Right atrium auricular region (tissue), 2 donors: ENCODE measurements at regions not wholly inside any gene's neighbourhood (a gene's known extent, or its start where the extent isn't known, plus 50 kb on each side); places are given as distances from the start of the nearest gene placed in this dataset.

ENCODE experiments used
- DNase-seq: peaks from one replicate; pipeline ENCODE4 v3.0.0-alpha.2; 2019; ENCODE audit warnings: low spot score
- H3K27ac ChIP-seq, 2 donors: fragments of 200-600 bp; sonication (generic); 1 replicate in 1 of 2; 2 replicates in 1 of 2; pipeline ENCODE4 v1.5.1; 2016 to 2019
- H3K27me3 ChIP-seq, 2 donors: fragments of 200-600 bp; sonication (generic); one replicate each; pipeline versions ENCODE4 v1.5.1 to v1.6.0; 2017 to 2019
- H3K36me3 ChIP-seq: fragments of 200-600 bp; sonication (generic); one replicate; pipeline ENCODE4 v1.5.1; 2016
- H3K4me1 ChIP-seq, 2 donors: fragments of 200-600 bp; sonication (generic); one replicate each; pipeline versions ENCODE4 v1.5.1 to v1.6.0; 2017 to 2019
- H3K4me3 ChIP-seq, 2 donors: fragments of 200-600 bp; sonication (generic); 1 replicate in 1 of 2; 2 replicates in 1 of 2; pipeline ENCODE4 v1.5.1; 2017 to 2019; ENCODE audit warnings: mild to moderate bottlenecking in 1 of 2, moderate library complexity in 1 of 2
- H3K9me3 ChIP-seq, 2 donors: fragments of 200-600 bp; sonication (generic); one replicate each; pipeline ENCODE4 v1.5.1; 2019
- TF ChIP-seq, protein P1 (sequence below), 2 donors: fragments of 200-600 bp; sonication (generic); IDR thresholded peaks; one replicate each; pipeline ENCODE4 v1.5.1; 2019; ENCODE audit warnings: antibody characterized with exemption in 2 of 2

- TF ChIP-seq, protein P1, sequence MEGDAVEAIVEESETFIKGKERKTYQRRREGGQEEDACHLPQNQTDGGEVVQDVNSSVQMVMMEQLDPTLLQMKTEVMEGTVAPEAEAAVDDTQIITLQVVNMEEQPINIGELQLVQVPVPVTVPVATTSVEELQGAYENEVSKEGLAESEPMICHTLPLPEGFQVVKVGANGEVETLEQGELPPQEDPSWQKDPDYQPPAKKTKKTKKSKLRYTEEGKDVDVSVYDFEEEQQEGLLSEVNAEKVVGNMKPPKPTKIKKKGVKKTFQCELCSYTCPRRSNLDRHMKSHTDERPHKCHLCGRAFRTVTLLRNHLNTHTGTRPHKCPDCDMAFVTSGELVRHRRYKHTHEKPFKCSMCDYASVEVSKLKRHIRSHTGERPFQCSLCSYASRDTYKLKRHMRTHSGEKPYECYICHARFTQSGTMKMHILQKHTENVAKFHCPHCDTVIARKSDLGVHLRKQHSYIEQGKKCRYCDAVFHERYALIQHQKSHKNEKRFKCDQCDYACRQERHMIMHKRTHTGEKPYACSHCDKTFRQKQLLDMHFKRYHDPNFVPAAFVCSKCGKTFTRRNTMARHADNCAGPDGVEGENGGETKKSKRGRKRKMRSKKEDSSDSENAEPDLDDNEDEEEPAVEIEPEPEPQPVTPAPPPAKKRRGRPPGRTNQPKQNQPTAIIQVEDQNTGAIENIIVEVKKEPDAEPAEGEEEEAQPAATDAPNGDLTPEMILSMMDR (IDR thresholded peaks at IDR 0.05): no peak
Observed at GRCh38 chr2:105631011-105631410, 113.7 kb upstream of the NCK2 start.

GRCh38 chr2:105629634-105630033 lies 115.1 kb upstream of the NCK2 start:
- no peak overlapping the region for H3K4me3 ChIP-seq
- no peak for DNase-seq
- no peaks in the 10 kb centered on the region for H3K9me3 ChIP-seq
- no peaks in the 10 kb centered on the region for H3K36me3 ChIP-seq
- TF ChIP-seq, protein P1 (IDR thresholded peaks at IDR 0.05): no peak
- no peaks in the 10 kb centered on the region for H3K27me3 ChIP-seq
- H3K27ac ChIP-seq: no peak overlapping the region
- no peaks in the 10 kb centered on the region for H3K4me1 ChIP-seq

More at GRCh38 chr2:105631011-105631410, 113.7 kb upstream of the NCK2 start:
- no peaks in the 10 kb centered on the region for H3K27me3 ChIP-seq
- H3K4me3 ChIP-seq: no peak overlapping the region
- no peak overlapping the region for H3K27ac ChIP-seq
- H3K4me1 ChIP-seq: no peaks in the 10 kb centered on the region
- DNase-seq: no peak
- no peaks in the 10 kb centered on the region for H3K36me3 ChIP-seq
- no peaks in the 10 kb centered on the region for H3K9me3 ChIP-seq

DNA sequence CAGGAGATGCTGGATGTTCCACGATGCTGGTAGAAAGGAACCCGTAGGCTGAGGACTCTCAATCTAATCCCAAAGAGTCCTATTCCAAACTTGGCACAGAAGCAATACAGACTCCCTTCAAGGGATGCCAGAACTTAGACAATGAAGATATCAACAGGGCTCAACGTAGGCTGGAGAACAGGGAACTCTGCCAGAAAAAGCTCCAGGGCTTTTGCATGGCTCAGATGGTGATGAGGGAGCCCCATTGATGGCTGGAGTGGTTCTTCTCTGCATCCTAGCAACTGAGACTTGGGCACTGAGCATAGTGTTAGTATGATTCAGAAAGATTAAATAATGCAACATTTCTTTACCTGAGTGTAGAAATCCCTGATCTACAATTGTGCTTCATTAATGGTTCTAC lies 117.2 kb upstream of the NCK2 start:
- TF ChIP-seq, protein P1 (IDR thresholded peaks at IDR 0.05): no peak

GRCh38 chr2:105626966-105627340 lies 117.8 kb upstream of the NCK2 start:
- Histone ChIP-seq H3K27me3 (no peaks in the 10 kb centered on the region), H3K36me3 (no peaks in the 10 kb centered on the region), H3K4me1 (no peaks in the 10 kb centered on the region), H3K9me3 (no peaks in the 10 kb centered on the region), H3K27ac (no peak overlapping the region), H3K4me3 (no peak overlapping the region)
- no peak for DNase-seq
- TF ChIP-seq, protein P1 (IDR thresholded peaks at IDR 0.05): no peak

More for the DNA sequence above, 117.2 kb upstream of the NCK2 start:
- no peaks in the 10 kb centered on the region for H3K9me3 ChIP-seq
- no peak for DNase-seq
- no peak overlapping the region for H3K27ac ChIP-seq
- H3K4me3 ChIP-seq: no peak overlapping the region
- no peaks in the 10 kb centered on the region for H3K4me1 ChIP-seq
- H3K27me3 ChIP-seq: no peaks in the 10 kb centered on the region
- H3K36me3 ChIP-seq: no peaks in the 10 kb centered on the region

DNA sequence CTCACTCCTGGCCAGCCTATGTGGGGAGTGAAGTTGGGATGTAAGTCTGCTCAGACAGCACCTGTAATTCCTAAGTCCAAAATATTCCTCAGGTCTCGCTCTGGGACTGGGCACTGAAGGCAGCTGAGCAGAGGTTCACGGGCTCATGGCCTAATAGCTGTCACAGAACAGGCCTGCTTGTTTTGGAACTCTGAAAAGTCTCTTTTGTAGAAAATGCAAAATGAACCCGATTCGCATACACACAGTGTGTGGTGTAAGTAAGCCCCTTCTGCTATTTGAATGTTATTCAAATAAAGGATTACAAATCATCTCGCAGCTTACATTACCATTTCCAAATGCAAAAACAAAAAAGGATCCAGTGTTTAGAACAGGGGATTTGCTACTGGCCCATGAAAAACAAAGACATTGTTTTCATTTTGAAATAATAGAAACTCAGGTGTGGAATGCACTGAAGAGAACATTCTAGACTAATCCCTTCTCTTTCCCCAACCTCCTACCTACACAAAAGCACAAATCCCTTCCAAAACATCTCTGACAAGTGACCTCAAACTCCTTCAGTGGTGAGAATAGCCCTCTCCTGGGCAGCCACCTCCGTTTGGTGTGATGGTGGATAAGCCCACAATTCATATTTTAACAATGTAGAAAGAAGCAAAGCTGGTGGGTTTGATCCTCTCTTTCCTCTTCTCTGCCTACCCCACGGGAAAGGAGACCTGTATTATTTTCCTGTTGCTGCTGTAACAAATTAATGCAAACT lies 118.3 kb upstream of the NCK2 start:
- no peaks in the 10 kb centered on the region for H3K27me3 ChIP-seq
- H3K36me3 ChIP-seq: no peaks in the 10 kb centered on the region
- no peak for DNase-seq
- no peak overlapping the region for H3K27ac ChIP-seq
- H3K9me3 ChIP-seq: no peaks in the 10 kb centered on the region
- no peaks in the 10 kb centered on the region for H3K4me1 ChIP-seq
- TF ChIP-seq, protein P1 (IDR thresholded peaks at IDR 0.05): no peak
- no peak overlapping the region for H3K4me3 ChIP-seq

DNA sequence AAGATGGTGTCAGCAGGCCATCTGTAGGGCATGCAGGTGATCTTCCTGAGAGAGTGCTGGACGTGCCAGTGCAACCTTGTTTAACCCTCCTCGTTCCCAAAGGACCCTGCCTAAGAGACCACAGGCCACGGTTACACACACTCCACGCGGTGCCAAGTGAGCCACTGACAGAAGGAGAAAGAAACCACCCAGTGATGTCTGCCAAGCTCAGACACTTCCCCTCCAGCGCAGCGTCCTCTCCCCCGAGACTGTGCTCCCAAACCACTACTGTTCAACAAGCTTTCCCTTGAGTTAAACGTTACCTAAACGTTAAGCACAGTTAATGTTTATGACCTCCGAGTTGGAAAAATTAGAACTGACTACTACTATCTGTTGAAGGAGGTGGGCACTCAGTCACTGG lies 119.1 kb upstream of the NCK2 start:
- TF ChIP-seq, protein P1 (IDR thresholded peaks at IDR 0.05): no peak
- Histone ChIP-seq H3K36me3 (no peaks in the 10 kb centered on the region), H3K4me1 (no peaks in the 10 kb centered on the region), H3K9me3 (no peaks in the 10 kb centered on the region), H3K27ac (no peak overlapping the region), H3K4me3 (no peak overlapping the region), H3K27me3 (no peaks in the 10 kb centered on the region)
- no peak for DNase-seq
